PC-9 (cell line): ENCODE measurements at regions not wholly inside any gene's neighbourhood (a gene's known extent, or its start where the extent isn't known, plus 50 kb on each side); places are given as distances from the start of the nearest gene placed in this dataset.

Experiments
- BruUV-seq: library from RNA; stranded (reverse); fragments of 400-500 nt; replicated peaks from 2 replicates; lab custom pipeline; 2021; lab: Mats Ljungman, UMichigan
- CTCF ChIA-PET: fragments of 300-600 bp; sonication (Branson Sonifier 250); formaldehyde crosslinking; loops from one replicate; lab custom pipeline; 2022; ENCODE audit warnings: antibody characterized with exemption; lab: Charles Lee
- POLR2A ChIA-PET: fragments of 300-600 bp; sonication (Branson Sonifier 250); formaldehyde crosslinking; loops from one replicate; lab custom pipeline; 2022; ENCODE audit warnings: antibody characterized with exemption; ENCODE audit not compliant: unreplicated experiment; lab: Charles Lee
- DNase-seq, 2 experiments: peaks; one replicate each; pipeline versions ENCODE4 v3.0.0 to v3.0.0-alpha.2; 2015 to 2022; ENCODE audit warnings: mixed read lengths in 1 of 2
- H2AFZ ChIP-seq: fragments of 200-600 bp; sonication (generic); 2 replicates; pipeline ENCODE4 v1.8.1; 2017; ENCODE audit warnings: antibody characterized with exemption
- H3F3A ChIP-seq: fragments of 200-600 bp; sonication (generic); 2 replicates; pipeline ENCODE4 v1.8.1; 2017; ENCODE audit warnings: antibody characterized with exemption, mild to moderate bottlenecking, low read depth; ENCODE audit not compliant: insufficient read depth
- H3K27ac ChIP-seq: fragments of 200-600 bp; sonication (generic); 2 replicates; pipeline ENCODE4 v1.6.1; 2016; ENCODE audit warnings: mixed run types
- H3K27me3 ChIP-seq: fragments of 200-600 bp; sonication (generic); 2 replicates; pipeline ENCODE4 v1.6.1; 2016; ENCODE audit warnings: low read depth, mixed run types; ENCODE audit not compliant: insufficient read depth
- H3K36me3 ChIP-seq: fragments of 200-600 bp; sonication (generic); 2 replicates; pipeline ENCODE4 v1.6.1; 2016; ENCODE audit warnings: low read depth, mixed run types
- H3K4me1 ChIP-seq: fragments of 200-600 bp; sonication (generic); replicated peaks from 2 replicates; pipeline ENCODE4 v1.6.1; 2016; ENCODE audit warnings: mixed run types; ENCODE audit not compliant: insufficient read depth
- H3K4me2 ChIP-seq: fragments of 200-600 bp; sonication (generic); 2 replicates; pipeline ENCODE4 v1.6.1; 2017; ENCODE audit warnings: mixed run types
- H3K4me3 ChIP-seq: fragments of 200-600 bp; sonication (generic); 2 replicates; pipeline ENCODE4 v1.6.1; 2016; ENCODE audit warnings: mixed run types
- H3K79me2 ChIP-seq: fragments of 200-600 bp; sonication (generic); 2 replicates; pipeline ENCODE4 v1.6.1; 2017; ENCODE audit warnings: low read depth, mixed run types
- H3K9me2 ChIP-seq: fragments of 200-600 bp; sonication (generic); 2 replicates; pipeline ENCODE4 v1.8.1; 2017; ENCODE audit warnings: mild to moderate bottlenecking; ENCODE audit not compliant: insufficient read depth
- H3K9me3 ChIP-seq: fragments of 200-600 bp; sonication (generic); 2 replicates; pipeline ENCODE4 v1.8.1; 2016; ENCODE audit warnings: low read depth; ENCODE audit not compliant: insufficient read depth
- H4K20me1 ChIP-seq: fragments of 200-600 bp; sonication (generic); 2 replicates; pipeline ENCODE4 v1.8.1; 2017; ENCODE audit not compliant: insufficient read depth
- CTCF ChIP-seq: fragments of 200-600 bp; sonication (generic); conservative IDR thresholded peaks from 2 replicates; pipeline ENCODE4 v1.6.1; 2017; ENCODE audit warnings: mixed run types, antibody characterized with exemption, mild to moderate bottlenecking, moderate library complexity
- EZH2 ChIP-seq: fragments of 200-600 bp; sonication (generic); IDR thresholded peaks from 2 replicates; pipeline ENCODE4 v1.8.0; 2017; ENCODE audit warnings: antibody characterized with exemption, low read depth
- intact Hi-C: fragments of 100-400 bp; cut with micrococcal nuclease; formaldehyde crosslinking; loops from one replicate; pipeline ENCODE4 v1.10.0; 2022; ENCODE audit not compliant: unreplicated experiment

- no peaks in the 10 kb centered on the region for H3F3A ChIP-seq
- H3K27me3 ChIP-seq: no peaks in the 10 kb centered on the region
- TF ChIP-seq CTCF: no peak
- no peak for TF ChIP-seq EZH2
- H3K27ac ChIP-seq: no peak overlapping the region
- no peaks in the 10 kb centered on the region for H3K79me2 ChIP-seq
- no peaks in the 10 kb centered on the region for H3K4me1 ChIP-seq
- no peak overlapping the region for H3K4me3 ChIP-seq
- H4K20me1 ChIP-seq: no peaks in the 10 kb centered on the region
- no peaks in the 10 kb centered on the region for H3K36me3 ChIP-seq
- no peak overlapping the region for H2AFZ ChIP-seq
- intact Hi-C loops: no loop called here
- no TSS peak for BruUV-seq
- DNase-seq: no peak
- H3K9me2 ChIP-seq: no peaks in the 10 kb centered on the region
- ChIA-PET CTCF (no interaction called here), POLR2A (no interaction called here)
- H3K9me3 ChIP-seq: no peaks in the 10 kb centered on the region; the same call in 1 of the 2 replicates
- no peak overlapping the region for H3K4me2 ChIP-seq
These were observed 460.4 kb upstream of the TBX3 start for GRCh38 chr12:115144425-115144824.

- ChIA-PET POLR2A (no interaction called here), CTCF (no interaction called here)
- intact Hi-C loops: no loop called here
- TF ChIP-seq CTCF (no peak), EZH2 (no peak)
- H3F3A ChIP-seq: no peaks in the 10 kb centered on the region
- no TSS peak for BruUV-seq
- no peak overlapping the region for H3K4me2 ChIP-seq
- H3K4me1 ChIP-seq: no peaks in the 10 kb centered on the region
- no peaks in the 10 kb centered on the region for H3K36me3 ChIP-seq
- no peak for DNase-seq
- no peak overlapping the region for H3K27ac ChIP-seq
- H2AFZ ChIP-seq: no peak overlapping the region
- H3K9me2 ChIP-seq: no peaks in the 10 kb centered on the region
- H3K9me3 ChIP-seq: no peaks in the 10 kb centered on the region; the same call in 1 of the 2 replicates
- no peaks in the 10 kb centered on the region for H4K20me1 ChIP-seq
- no peak overlapping the region for H3K4me3 ChIP-seq
- H3K79me2 ChIP-seq: no peaks in the 10 kb centered on the region
- no peaks in the 10 kb centered on the region; the same call in 1 of the 2 replicates for H3K27me3 ChIP-seq
These were observed 457.1 kb upstream of the TBX3 start for GRCh38 chr12:115140981-115141655.

GRCh38 chr12:115137812-115138521, 454.0 kb upstream of the TBX3 start:
- BruUV-seq: no TSS peak
- Histone ChIP-seq H3K4me2 (no peak overlapping the region), H2AFZ (no peak overlapping the region), H3K4me1 (no peaks in the 10 kb centered on the region), H3K27me3 (no peaks in the 10 kb centered on the region; the same call in 1 of the 2 replicates), H3K9me2 (no peaks in the 10 kb centered on the region), H3K27ac (no peak overlapping the region), H3K36me3 (no peaks in the 10 kb centered on the region), H4K20me1 (no peaks in the 10 kb centered on the region), H3K9me3 (no peaks in the 10 kb centered on the region), H3F3A (no peaks in the 10 kb centered on the region), H3K79me2 (no peaks in the 10 kb centered on the region), H3K4me3 (no peak overlapping the region)
- no peak for TF ChIP-seq CTCF
- no peak for TF ChIP-seq EZH2
- POLR2A ChIA-PET: no interaction called here
- intact Hi-C loops: no loop called here
- DNase-seq: no peak
- CTCF ChIA-PET: no interaction called here
